GM12892 (cell line): ENCODE measurements at regions not wholly inside any gene's neighbourhood (a gene's known extent, or its start where the extent isn't known, plus 50 kb on each side); places are given as distances from the start of the nearest gene placed in this dataset.

Experiments
- POLR2A ChIP-seq: IDR thresholded peaks from 2 replicates; pipeline ENCODE4 v1.6.1; 2011; ENCODE audit warnings: low read depth, low read length, control low read depth
- POLR2AphosphoS5 ChIP-seq: IDR thresholded peaks from 2 replicates; pipeline ENCODE4 v1.6.1; 2011; ENCODE audit warnings: low read depth, low read length, control low read depth

DNA sequence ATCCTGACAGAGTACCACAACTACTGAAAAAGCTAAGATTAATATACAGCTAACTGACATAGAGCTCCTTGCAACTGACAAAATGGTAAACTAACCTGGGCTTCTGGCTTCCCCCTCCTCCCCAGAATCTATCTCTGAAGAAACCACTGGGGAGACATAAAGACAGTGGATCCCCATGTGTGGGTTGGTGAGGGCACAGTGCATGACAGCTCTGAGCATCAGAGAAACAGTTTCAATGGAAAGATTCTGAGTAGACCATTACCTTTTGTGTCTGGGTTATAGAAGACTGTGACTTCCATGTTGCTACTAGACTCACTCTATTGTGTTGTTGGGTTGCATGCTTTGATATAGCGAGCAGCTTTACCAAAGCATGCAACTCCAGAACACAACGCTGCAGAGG lies 247.4 kb downstream of the EFCAB11 start:
- TF ChIP-seq POLR2A (no peak), POLR2AphosphoS5 (no peak)
